GM18873 (cell line): ENCODE measurements at regions not wholly inside any gene's neighbourhood (a gene's known extent, or its start where the extent isn't known, plus 50 kb on each side); places are given as distances from the start of the nearest gene placed in this dataset.

Source experiments
- ATAC-seq: cut with Tn5 transposase; IDR thresholded peaks from one replicate; pipeline ENCODE4 v1.9.1; 2021; ENCODE audit warnings: mild to moderate bottlenecking, moderate library complexity, moderate number of reproducible peaks; ENCODE audit not compliant: unreplicated experiment, low FRiP score

DNA sequence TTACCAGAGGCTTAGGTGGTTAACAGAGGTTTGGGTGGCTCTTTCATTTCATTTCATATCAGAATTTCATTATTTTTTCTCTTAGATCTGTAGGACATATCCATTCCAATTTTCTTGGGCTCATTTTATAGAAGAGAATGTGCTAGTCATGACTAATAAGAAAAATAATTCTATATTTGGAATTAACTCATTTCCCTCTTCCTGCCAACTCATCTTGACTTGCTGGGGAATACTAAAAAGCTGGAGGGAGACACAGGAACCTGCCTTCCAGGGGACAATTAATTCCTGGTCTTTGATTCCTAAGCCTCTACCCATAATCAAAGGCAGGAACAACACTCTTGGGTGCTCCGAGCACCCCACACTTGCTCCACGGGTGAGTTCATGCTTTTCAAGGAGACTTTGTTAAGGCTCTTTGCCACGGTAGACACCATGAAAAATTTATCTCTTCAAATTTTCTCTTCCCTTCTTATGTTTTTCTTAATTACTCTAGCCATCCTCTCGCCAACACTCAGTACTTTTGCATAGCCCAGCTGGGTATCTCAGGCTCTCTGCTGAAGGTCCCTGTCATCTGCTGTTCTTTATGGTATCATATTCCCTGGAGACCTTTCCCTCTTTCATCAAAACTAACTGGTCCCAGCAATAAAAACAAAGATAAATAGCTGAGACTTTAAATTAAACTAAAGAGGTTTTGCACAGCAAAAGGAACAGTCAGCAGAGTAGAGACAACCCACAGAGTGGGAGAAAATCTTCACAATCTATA is 273.9 kb downstream of the NPR3 start:
- no peak for ATAC-seq

DNA sequence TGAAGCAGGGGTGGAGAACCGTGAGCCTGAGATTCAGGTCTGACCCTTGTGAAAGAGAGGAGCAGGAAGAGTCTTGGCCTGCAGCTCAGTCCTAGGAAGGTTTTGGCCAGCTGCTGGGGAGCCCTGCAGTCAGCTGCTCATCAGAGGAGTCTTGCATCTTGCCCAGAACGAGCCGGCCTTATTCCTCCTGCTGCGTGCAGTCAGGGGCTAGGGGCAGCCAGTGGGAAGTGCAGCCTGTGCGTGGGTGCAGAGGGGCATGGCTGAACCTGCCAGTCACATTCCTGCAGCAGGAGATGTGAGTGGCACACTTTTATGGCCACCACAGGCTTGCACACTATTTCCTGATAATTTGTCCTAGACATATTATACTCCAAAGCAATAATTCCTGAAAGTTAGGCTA is 278.7 kb downstream of the NPR3 start:
- ATAC-seq = no peak

GRCh38 chr5:32990593-32991420 is 279.7 kb downstream of the NPR3 start:
- ATAC-seq = no peak

- ATAC-seq = no peak
Observed at GRCh38 chr5:32991421-32991815, 280.3 kb downstream of the NPR3 start.

GRCh38 chr5:32996336-32996735 is 285.2 kb downstream of the NPR3 start:
- no peak for ATAC-seq

GRCh38 chr5:33008751-33009418 is 297.8 kb downstream of the NPR3 start:
- ATAC-seq = no peak

DNA sequence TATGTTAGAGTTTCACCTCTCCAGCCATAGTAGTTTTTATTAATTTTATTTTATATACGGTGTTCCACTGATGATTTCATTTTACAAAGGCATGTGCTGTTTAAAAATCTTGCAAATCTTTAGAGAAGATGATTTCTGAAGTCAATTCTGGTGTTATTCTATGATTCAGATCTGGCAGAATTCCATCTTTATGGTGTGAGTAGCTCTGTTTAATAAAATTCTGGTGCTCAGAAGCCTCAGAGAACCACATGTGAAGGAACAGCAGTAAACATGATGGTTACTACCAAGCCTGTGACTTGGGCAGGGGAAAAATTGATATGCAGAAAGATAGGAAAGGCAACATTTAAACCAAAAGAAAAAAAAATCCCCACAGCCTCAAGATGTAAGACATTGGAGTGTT is 299.7 kb downstream of the NPR3 start:
- no peak for ATAC-seq

- no peak for ATAC-seq
Observed at GRCh38 chr5:33011801-33012200, 300.7 kb downstream of the NPR3 start.

DNA sequence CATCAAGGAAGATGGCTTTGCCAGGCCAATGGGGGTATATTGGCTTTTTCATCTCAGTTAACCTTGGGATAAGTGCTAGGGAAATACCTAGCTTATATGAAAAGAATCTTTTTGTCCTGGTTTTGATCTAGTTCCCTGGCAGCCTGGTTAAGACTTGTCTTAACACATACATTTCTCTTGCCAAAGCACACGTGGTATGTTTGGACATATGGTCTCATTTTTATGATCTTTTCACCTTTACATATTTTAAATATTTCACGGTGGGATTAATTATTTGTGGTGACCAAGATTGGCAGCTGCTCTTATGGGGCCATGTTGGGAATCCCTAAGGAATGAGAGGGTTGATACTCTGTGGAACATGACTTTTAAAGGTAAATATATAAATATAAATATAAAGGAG is 312.5 kb downstream of the NPR3 start:
- no peak for ATAC-seq

- no peak for ATAC-seq
Observed at GRCh38 chr5:33032271-33033070, 321.4 kb downstream of the NPR3 start.

GRCh38 chr5:33033516-33033915 is 322.4 kb downstream of the NPR3 start:
- no peak for ATAC-seq

DNA sequence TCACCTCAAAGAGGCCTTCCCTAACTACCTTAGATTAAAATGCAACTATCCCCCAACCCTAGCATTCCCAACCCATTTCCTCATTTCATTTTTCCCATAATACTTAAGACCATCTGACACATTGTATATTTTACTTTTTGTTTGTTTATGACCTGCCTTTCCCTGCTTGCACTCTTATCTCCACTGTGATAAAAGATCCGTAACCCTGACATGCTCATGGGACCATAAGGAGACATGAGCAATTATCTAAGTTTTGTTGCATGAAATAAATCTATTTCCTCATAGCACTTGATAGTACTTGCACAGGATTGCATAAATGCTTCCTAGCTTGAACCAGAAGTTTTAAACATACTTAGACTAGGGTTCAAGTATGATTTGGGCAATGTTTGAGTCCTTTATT is 323.7 kb downstream of the NPR3 start:
- ATAC-seq = no peak

- no peak for ATAC-seq
Observed at GRCh38 chr5:33035851-33036527, 324.9 kb downstream of the NPR3 start.

GRCh38 chr5:33037076-33037475 is 326.0 kb downstream of the NPR3 start:
- ATAC-seq = no peak

GRCh38 chr5:33041586-33041985 is 330.5 kb downstream of the NPR3 start:
- no peak for ATAC-seq

DNA sequence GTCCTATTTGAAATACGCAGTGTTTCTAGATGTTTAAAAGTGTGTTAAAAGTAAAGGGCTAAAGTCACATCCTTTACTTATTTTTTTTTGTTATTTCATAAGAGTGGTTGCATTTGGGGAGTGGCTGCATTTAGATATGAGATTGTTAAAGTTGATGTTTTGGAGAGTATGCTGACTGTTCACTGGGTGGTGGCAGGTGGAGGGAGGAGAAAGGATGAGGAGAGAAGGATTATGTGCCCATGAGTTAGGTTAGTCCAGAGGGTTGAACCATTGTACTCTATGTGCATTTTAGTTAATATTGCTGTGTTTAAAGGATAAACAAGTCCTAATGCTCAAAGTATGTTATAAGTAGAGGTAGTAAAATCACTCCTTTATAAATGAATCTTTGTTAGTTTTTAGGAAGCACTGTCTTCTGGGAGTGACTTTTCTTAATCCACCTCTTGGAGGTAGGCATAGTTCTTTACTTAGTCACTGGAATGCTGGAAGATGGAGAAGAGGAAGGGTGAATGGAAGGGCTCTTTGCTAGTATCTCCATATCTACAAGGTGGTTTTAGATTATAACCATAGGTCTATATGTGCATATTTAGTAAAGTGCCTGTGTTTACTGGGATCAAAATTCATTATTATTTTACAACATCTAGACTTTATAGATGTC is 332.3 kb downstream of the NPR3 start:
- ATAC-seq = no peak

DNA sequence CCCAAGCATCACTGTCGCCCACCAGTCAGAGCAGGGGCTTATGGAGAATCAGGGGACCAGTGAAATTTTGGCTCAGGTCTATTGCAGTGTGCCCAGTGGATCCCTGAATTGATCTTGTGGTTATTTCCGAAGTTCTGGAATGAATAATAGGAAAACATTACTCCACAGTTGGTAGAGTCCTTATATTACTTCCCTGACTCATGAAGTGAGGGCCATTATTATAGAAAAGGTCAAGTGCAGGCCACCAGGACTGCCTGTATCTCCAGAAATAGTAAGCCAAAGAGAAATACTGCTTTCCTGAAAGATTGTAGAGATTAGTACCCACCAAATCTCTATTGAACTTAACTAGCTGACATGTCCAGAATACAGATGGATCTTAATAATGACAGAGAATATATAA is 335.0 kb downstream of the NPR3 start:
- no peak for ATAC-seq

GRCh38 chr5:33048315-33048714 is 337.2 kb downstream of the NPR3 start:
- no peak for ATAC-seq

DNA sequence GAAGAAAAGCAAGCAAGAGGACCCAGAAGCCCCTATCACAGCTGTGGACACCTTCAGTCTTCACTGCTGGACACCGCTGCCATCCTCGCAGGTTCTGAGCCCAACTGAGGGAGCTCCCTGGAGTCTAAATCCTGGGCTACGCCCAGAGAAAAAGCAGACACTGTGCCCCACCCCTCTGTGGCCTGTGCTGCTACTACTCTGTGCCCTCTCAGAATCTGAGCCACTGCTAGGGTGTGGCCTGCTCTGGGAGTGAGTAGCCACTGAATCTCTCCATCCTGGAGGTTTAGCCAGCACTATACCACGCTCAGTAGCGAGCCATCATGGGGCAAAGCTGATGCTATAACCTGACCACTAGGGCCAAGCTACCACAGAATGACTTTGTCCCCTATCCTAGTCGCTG is 338.2 kb downstream of the NPR3 start:
- no peak for ATAC-seq

DNA sequence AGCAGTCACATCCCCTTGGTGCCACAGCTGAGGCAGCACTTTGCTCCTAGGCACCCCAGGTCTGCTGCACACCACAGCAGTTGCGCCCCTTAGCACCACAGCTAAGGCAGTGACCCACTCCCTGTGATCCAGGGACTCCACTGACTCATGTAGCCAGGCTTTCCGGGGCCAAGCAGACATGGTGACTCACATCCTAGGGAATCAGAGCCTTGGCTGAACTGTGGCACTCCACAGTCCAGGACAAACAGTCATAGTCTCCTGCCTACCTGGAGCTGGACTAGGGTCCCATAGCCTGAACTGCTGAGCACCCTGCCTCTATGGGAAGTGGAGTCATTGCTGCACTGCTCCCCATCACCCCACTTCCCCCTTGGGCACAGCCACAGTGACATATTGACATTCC is 338.7 kb downstream of the NPR3 start:
- ATAC-seq = no peak
